Muscle of leg (tissue), 3 donors: ENCODE measurements at regions not wholly inside any gene's neighbourhood (a gene's known extent, or its start where the extent isn't known, plus 50 kb on each side); places are given as distances from the start of the nearest gene placed in this dataset.
A peak's percentile ranks its signal among the peaks of the same experiment; 100 is the strongest.

Experiments used
- DNase-seq: peaks from one replicate; pipeline ENCODE4 v3.0.0; 2013
- H3K27ac ChIP-seq: one replicate; pipeline ENCODE4 v1.5.1; 2013; ENCODE audit warnings: mild to moderate bottlenecking, low read length, control low read depth
- H3K27me3 ChIP-seq: one replicate; pipeline ENCODE4 v1.6.1; 2013; ENCODE audit warnings: low read length; ENCODE audit not compliant: control insufficient read depth, insufficient read depth
- H3K36me3 ChIP-seq: one replicate; pipeline ENCODE4 v1.6.1; 2013; ENCODE audit warnings: low read length; ENCODE audit not compliant: control insufficient read depth, insufficient read depth
- H3K4me1 ChIP-seq: one replicate; pipeline ENCODE4 v1.6.1; 2013; ENCODE audit warnings: low read length; ENCODE audit not compliant: control insufficient read depth, insufficient read depth
- H3K4me3 ChIP-seq: one replicate; pipeline ENCODE4 v1.5.1; 2013; ENCODE audit warnings: low read length, control low read depth
- H3K9me3 ChIP-seq: replicated peaks from 2 replicates; pipeline ENCODE4 v1.6.1; 2013; ENCODE audit warnings: low read depth, low read length; ENCODE audit not compliant: control insufficient read depth
- WGBS: methylation state at CpG from one replicate; pipeline ENCODE4 v1.1.5; 2013; ENCODE audit warnings: missing lambda C conversion rate; ENCODE audit not compliant: insufficient coverage; 5-methylcytosine and 5-hydroxymethylcytosine counted together

DNA sequence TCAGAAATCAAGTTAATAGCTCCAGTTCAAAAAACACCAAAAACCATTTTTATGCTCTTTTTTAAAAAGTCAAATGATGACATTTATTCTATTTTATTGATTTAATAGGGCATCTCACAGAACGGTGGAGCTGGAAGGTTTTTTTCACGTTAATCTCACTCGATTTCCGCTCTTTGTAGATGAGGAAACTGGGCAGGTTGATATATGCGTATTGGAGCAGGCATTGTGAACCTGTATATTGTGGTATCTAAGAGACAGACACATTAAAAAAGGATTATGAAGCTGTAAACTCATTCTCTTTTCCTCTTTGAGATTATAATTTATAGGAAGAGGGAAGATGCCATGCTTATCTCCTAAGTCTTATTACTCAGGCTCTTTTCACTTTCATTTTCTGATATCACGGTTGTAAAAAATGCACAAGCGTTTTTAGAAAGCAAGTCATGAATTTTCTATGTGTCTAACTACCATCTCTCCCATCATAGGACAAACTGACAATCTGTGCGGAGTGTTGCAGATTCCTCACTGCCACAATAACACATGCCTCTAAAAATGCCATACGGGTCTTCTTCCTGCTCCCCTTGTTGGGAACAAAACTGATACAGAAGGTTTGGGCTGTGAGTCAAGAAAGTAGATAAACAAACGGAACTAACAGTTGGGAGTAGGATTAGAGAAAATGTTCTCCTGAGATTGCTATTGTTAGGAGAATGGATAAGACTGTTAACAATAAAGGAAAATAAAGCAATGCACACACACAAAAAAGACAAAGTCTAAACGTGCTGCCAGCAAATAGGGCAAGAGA lies 1997.7 kb downstream of the MAT2B start:
- 90% methylated on average over 5 of the region's 11 CpGs for WGBS
- peaks cover 3% of the 10 kb centered on the region for H3K9me3 ChIP-seq
- H3K27ac ChIP-seq: no peak overlapping the region
- H3K4me1 ChIP-seq: no peaks in the 10 kb centered on the region
- no peaks in the 10 kb centered on the region for H3K27me3 ChIP-seq
- DNase-seq: no peak
- no peaks in the 10 kb centered on the region for H3K36me3 ChIP-seq
- no peak overlapping the region for H3K4me3 ChIP-seq

DNA sequence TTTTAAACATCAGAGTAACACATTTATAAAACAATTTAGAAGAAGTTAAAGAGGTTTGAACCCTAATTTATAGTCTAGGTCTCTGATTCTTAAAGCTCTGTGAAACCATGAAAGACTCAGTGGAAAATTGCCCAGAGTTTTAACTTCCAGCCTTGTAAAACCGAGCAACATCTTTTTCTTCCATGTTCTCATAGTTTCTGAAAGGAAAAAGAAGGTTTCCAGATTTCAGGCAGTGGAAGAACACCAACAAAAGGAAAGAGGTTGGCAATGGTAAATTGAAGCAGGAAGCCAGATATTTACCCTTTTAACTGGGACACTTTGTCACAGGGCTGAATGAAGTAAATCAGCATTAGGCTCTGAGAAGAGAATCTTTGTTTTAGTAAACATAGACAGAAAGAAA lies 1999.3 kb downstream of the MAT2B start:
- Histone ChIP-seq H3K27ac (no peak overlapping the region), H3K36me3 (no peaks in the 10 kb centered on the region), H3K4me3 (no peak overlapping the region), H3K9me3 (peaks cover 3% of the 10 kb centered on the region), H3K4me1 (no peaks in the 10 kb centered on the region), H3K27me3 (no peaks in the 10 kb centered on the region)
- WGBS: no CpG with 5 or more reads among the region's 1 CpG
- peak; percentile 54 for DNase-seq

DNA sequence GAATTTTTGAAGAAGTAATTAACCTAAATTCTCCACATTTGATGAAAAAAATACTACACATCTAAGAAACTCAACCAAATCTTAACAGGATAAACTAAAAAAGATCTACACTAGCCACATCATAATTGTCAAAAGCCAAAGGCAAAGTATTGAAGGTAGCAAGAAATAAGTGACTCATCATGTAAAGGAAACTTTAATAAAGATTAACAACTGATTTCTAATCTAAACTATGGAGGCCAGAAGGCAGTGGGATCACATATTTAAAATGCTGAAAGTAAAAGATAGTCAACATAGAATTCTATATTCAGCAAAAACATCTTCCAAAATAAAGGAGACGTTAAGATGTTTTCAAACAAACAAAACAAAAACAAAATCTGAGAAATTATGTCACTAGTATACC lies 2002.9 kb downstream of the MAT2B start:
- Histone ChIP-seq H3K27me3 (no peaks in the 10 kb centered on the region), H3K9me3 (peaks cover 6% of the 10 kb centered on the region), H3K4me1 (no peaks in the 10 kb centered on the region), H3K27ac (no peak overlapping the region), H3K36me3 (no peaks in the 10 kb centered on the region), H3K4me3 (no peak overlapping the region)
- no CpG with 5 or more reads among the region's 1 CpG for WGBS
- DNase-seq: no peak

DNA sequence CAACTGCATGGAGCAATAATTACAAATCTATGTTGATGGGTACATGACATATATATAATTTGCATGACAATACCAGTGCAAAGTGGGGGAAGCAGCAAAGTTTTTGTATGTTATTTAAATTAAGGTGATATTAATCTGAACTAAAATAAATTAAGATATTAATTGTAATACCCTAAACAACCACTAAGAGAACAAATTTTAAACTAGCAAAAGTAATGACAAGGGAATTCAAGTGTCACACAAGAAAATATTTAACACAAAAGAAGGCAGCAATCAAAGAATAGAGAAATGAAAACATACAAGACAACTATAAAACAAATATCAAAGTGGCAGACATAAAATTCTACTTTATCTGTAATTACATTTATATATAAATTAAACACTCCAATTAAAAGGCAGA lies 2003.4 kb downstream of the MAT2B start:
- Histone ChIP-seq H3K27ac (no peak overlapping the region), H3K4me1 (no peaks in the 10 kb centered on the region), H3K27me3 (no peaks in the 10 kb centered on the region), H3K36me3 (no peaks in the 10 kb centered on the region), H3K4me3 (no peak overlapping the region), H3K9me3 (peaks cover 6% of the 10 kb centered on the region)
- no peak for DNase-seq

DNA sequence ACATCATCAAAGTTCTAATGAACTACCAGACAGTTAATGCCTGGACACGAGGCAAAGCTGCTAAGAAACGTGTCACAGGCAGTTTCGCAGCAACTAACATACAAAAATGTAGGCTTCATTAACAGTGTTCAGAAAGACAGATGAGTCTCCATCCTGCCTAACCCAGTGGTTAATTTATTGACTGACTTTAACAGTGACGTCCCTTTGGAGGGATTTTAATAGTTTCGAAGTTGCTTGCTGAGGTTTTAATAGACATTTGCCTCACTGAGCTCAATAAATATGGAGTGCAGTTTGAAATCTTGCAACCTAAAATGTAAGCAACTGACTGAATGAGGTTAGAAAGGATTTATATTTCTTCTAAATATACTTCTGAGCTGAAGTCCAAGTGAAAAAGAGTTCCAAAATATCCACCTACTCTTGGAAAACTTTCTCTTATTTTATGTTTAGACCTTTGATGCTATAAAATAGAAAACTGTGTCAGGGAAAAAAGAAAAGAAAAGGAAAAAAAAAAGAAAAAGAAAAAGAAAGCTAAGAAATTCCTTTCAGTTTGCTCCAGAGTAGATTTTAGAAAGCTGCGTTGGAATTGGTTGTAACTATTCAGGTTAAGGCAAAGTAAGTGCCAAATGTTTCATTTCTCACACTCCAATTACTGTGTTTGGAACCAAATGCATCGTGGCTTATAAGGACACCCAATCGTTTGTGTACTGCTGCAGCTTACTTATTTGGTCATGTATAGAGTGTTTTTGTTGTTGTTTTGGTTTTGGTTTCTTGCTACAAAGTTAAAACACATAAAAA lies 2016.6 kb downstream of the MAT2B start:
- Histone ChIP-seq H3K27ac (no peak overlapping the region), H3K36me3 (no peaks in the 10 kb centered on the region), H3K4me1 (no peaks in the 10 kb centered on the region), H3K9me3 (no peaks in the 10 kb centered on the region), H3K4me3 (no peak overlapping the region), H3K27me3 (no peaks in the 10 kb centered on the region)
- WGBS: 25% methylated on average over 3 of the region's 8 CpGs
- DNase-seq: peak; percentile 46

DNA sequence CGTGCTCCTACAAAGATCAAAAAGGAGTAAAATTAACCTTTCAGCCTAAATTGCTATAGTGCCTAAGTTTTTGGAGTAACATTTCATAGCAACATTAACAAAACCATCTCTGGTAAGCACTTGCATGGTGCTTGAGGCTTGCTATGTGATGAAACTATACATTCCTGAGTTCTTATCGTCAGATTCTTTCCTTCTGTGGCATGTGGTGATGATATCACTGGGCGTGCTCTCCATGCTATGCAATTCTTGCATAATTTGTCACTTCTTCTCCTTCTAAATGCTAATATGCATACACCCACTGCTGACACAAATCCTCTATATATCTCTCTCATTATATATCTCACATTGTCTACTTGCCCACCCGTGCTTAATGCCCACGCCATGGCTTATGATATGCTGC lies 2019.9 kb downstream of the MAT2B start:
- H3K27me3 ChIP-seq: no peaks in the 10 kb centered on the region
- no peak overlapping the region for H3K27ac ChIP-seq
- H3K4me1 ChIP-seq: no peaks in the 10 kb centered on the region
- no peaks in the 10 kb centered on the region for H3K36me3 ChIP-seq
- H3K9me3 ChIP-seq: peaks cover 9% of the 10 kb centered on the region
- WGBS: 80% methylated on average over 1 of the region's 5 CpGs
- DNase-seq: no peak
- no peak overlapping the region for H3K4me3 ChIP-seq

DNA sequence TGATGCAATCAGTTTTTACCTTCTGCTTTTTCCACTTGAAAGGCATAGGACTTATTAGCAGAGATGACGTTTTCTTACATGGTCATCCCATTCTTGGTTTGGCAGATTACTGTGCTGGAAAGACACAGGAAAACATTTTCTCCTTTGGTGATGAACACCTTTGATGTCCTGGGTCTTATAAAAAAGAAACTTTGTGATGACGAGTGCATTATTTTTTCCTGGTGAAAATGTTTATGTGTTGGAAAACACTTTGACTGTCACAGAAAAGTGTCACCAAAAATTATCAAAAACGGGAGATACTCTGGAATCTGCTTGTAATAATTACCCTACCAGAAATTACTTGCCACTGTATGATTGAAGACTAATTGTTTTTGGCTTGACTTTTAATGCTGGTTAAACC lies 2020.9 kb downstream of the MAT2B start:
- DNase-seq: no peak
- no peaks in the 10 kb centered on the region for H3K36me3 ChIP-seq
- H3K4me3 ChIP-seq: no peak overlapping the region
- no peak overlapping the region for H3K27ac ChIP-seq
- H3K9me3 ChIP-seq: peaks cover 9% of the 10 kb centered on the region
- no peaks in the 10 kb centered on the region for H3K27me3 ChIP-seq
- no peaks in the 10 kb centered on the region for H3K4me1 ChIP-seq
- no CpG with 5 or more reads among the region's 3 CpGs for WGBS

DNA sequence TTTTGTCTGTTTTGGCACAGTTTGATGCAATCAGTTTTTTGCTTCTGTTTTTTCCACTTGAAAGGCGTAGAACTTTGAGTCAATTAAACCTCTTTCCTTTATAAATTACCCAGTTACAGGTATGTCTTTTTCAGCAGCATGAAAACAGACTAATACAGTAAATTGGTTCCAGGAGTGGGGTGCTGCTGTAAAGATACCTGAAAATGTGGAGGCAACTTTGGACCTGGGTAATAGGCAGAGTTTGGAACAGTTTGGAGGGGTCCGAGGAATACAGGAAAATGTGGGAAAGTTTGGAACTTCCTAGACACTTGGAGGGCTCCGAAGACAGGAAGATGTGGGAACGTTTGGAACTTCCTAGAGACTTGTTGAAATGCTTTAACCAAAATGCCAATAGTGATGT lies 2022.2 kb downstream of the MAT2B start:
- 71% methylated on average over 3 of the region's 4 CpGs for WGBS
- Histone ChIP-seq H3K36me3 (no peaks in the 10 kb centered on the region), H3K27me3 (no peaks in the 10 kb centered on the region), H3K4me3 (no peak overlapping the region), H3K9me3 (peaks cover 9% of the 10 kb centered on the region), H3K4me1 (no peaks in the 10 kb centered on the region), H3K27ac (no peak overlapping the region)
- DNase-seq: no peak

DNA sequence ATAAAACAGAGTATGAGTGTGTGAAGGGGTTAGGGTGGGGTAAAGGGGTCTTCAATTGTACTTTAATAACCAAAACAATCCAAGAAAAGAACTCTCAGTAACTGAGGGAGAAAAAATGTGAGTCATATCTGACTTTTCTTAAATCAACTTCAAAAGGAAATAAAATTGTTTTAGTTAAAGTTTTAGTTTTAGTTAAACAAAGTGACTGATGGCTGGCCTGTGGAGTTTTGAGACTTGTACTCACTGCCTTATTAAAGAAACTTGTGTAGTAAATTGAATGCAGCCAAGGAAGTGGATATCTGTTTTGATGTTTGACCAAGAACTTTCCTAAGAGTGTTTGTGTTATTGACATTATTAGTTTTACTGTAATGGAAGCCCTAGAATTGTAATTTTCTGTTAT lies 2032.6 kb downstream of the MAT2B start:
- Histone ChIP-seq H3K36me3 (no peaks in the 10 kb centered on the region), H3K9me3 (peaks cover 10% of the 10 kb centered on the region), H3K27me3 (no peaks in the 10 kb centered on the region), H3K4me1 (no peaks in the 10 kb centered on the region), H3K27ac (no peak overlapping the region), H3K4me3 (no peak overlapping the region)
- no peak for DNase-seq

DNA sequence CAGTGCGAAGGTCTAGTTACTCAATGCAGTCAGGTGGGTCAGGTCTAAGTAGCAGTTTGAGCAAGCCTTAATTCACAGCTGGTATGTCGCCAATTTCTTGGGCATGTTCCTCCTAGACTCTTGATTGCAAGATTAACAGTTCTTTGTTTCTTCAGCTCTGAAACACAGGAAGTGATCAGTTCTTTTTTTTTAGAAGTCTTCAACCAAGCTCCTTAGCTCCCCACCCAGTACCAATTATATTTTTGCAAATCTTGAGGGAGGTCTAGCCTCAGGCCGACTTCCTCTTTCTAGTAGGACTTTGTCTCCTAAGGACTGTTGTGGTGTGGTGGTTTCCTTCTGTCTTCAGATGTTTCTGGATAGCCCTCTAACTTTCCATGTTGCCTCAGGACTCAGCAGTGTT lies 2054.2 kb downstream of the MAT2B start:
- DNase-seq: peak; percentile 36
- Histone ChIP-seq H3K4me1 (no peaks in the 10 kb centered on the region), H3K27me3 (no peaks in the 10 kb centered on the region), H3K27ac (no peak overlapping the region), H3K9me3 (no peaks in the 10 kb centered on the region), H3K36me3 (no peaks in the 10 kb centered on the region), H3K4me3 (no peak overlapping the region)
- 84% methylated on average over 2 of the region's 3 CpGs for WGBS
